Neural progenitor cell (in vitro differentiated cells): ENCODE measurements at regions not wholly inside any gene's neighbourhood (a gene's known extent, or its start where the extent isn't known, plus 50 kb on each side); places are given as distances from the start of the nearest gene placed in this dataset.

Experiments
- DNase-seq: peaks from one replicate; pipeline ENCODE4 v3.0.0-alpha.2; 2016; ENCODE audit warnings: low spot score
- H2AFZ ChIP-seq: fragments of 200-600 bp; sonication (generic); replicated peaks from 2 replicates; pipeline ENCODE4 v1.6.1; 2016; ENCODE audit warnings: antibody characterized with exemption
- H3F3A ChIP-seq: fragments of 200-600 bp; sonication (generic); 2 replicates; pipeline ENCODE4 v1.6.1; 2016; ENCODE audit warnings: antibody characterized with exemption, low read depth
- H3K27ac ChIP-seq: fragments of 200-600 bp; sonication (generic); 2 replicates; pipeline ENCODE4 v1.5.1; 2016; ENCODE audit warnings: mild to moderate bottlenecking
- H3K27me3 ChIP-seq: fragments of 200-600 bp; sonication (generic); 2 replicates; pipeline ENCODE4 v1.6.1; 2016; ENCODE audit warnings: mild to moderate bottlenecking, moderate library complexity
- H3K36me3 ChIP-seq: fragments of 200-600 bp; sonication (generic); 2 replicates; pipeline ENCODE4 v1.5.1; 2016
- H3K4me1 ChIP-seq: fragments of 200-600 bp; sonication (generic); 2 replicates; pipeline ENCODE4 v1.6.1; 2016; ENCODE audit warnings: mixed run types
- H3K4me2 ChIP-seq: fragments of 200-600 bp; sonication (generic); 2 replicates; pipeline ENCODE4 v1.6.1; 2016
- H3K4me3 ChIP-seq: fragments of 200-600 bp; sonication (generic); 2 replicates; pipeline ENCODE4 v1.5.1; 2016
- H3K79me2 ChIP-seq: fragments of 200-600 bp; sonication (generic); 2 replicates; pipeline ENCODE4 v1.6.1; 2016; ENCODE audit warnings: low read depth
- H3K9ac ChIP-seq: fragments of 200-600 bp; sonication (generic); 2 replicates; pipeline ENCODE4 v1.6.1; 2016
- H3K9me3 ChIP-seq: fragments of 200-600 bp; sonication (generic); 2 replicates; pipeline ENCODE4 v1.5.1; 2016; ENCODE audit warnings: low read depth
- H4K20me1 ChIP-seq: fragments of 200-600 bp; sonication (generic); 2 replicates; pipeline ENCODE4 v1.6.1; 2016; ENCODE audit warnings: low read depth
- H3K27ac Mint-ChIP-seq: 3 replicates; pipeline ENCODE4 v1.8.0; 2021; ENCODE audit warnings: mixed read lengths
- H3K27me3 Mint-ChIP-seq: 2 replicates; pipeline ENCODE4 v1.8.0; 2022; ENCODE audit warnings: low read depth, mild to moderate bottlenecking, inconsistent platforms, moderate library complexity, mixed read lengths; ENCODE audit not compliant: insufficient read depth
- H3K36me3 Mint-ChIP-seq: 3 replicates; pipeline ENCODE4 v1.8.0; 2021; ENCODE audit warnings: mixed read lengths
- H3K4me1 Mint-ChIP-seq: 3 replicates; pipeline ENCODE4 v1.8.0; 2021; ENCODE audit warnings: mixed read lengths
- H3K4me3 Mint-ChIP-seq: 3 replicates; pipeline ENCODE4 v1.8.0; 2021; ENCODE audit warnings: mild to moderate bottlenecking, moderate library complexity, mixed read lengths
- H3K9me3 Mint-ChIP-seq: 3 replicates; pipeline ENCODE4 v1.8.0; 2020; ENCODE audit warnings: mixed read lengths
- EZH2 ChIP-seq: fragments of 200-600 bp; sonication (generic); IDR thresholded peaks from 2 replicates; pipeline ENCODE4 v1.6.1; 2017; ENCODE audit warnings: antibody characterized with exemption, mild to moderate bottlenecking, moderate library complexity
- EZH2phosphoT487 ChIP-seq: fragments of 200-600 bp; sonication (generic); IDR thresholded peaks from 2 replicates; pipeline ENCODE4 v1.6.1; 2017; ENCODE audit warnings: antibody characterized with exemption
- TF ChIP-seq, protein P1 (sequence below): fragments of 200-600 bp; sonication (generic); IDR thresholded peaks from 2 replicates; pipeline ENCODE4 v1.5.1; 2017; ENCODE audit warnings: antibody characterized with exemption, mild to moderate bottlenecking

DNA sequence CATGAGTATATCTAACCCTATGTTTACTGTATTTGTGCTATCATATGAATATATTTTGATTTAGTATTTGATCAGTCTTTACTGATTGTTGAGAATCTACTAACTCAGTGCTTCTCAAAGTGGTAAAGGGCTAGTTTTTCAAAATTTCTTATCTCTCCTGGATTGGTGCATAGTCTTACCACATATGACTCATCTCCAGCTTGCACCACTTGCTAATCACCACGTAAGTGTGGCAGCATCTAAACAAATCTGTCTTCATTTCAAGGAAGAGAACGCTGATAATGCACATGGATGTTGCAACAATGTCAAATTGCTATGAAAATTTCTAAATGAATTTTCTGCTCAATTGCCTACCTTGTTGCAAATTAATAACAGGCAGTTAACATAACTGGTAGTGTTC lies 299.5 kb downstream of the PAX1 start:
- Histone ChIP-seq H3K27me3 (no peaks in the 10 kb centered on the region), H3F3A (no peaks in the 10 kb centered on the region), H2AFZ (no peak overlapping the region), H3K36me3 (no peaks in the 10 kb centered on the region), H3K4me2 (no peak overlapping the region), H3K4me3 (no peak overlapping the region), H4K20me1 (no peaks in the 10 kb centered on the region), H3K79me2 (no peaks in the 10 kb centered on the region), H3K4me1 (no peaks in the 10 kb centered on the region), H3K9me3 (no peaks in the 10 kb centered on the region), H3K27ac (no peak overlapping the region), H3K9ac (no peak overlapping the region)
- H3K27me3 Mint-ChIP-seq, result peaks cover 4% of the 10 kb centered on the region
- TF ChIP-seq, protein P1, sequence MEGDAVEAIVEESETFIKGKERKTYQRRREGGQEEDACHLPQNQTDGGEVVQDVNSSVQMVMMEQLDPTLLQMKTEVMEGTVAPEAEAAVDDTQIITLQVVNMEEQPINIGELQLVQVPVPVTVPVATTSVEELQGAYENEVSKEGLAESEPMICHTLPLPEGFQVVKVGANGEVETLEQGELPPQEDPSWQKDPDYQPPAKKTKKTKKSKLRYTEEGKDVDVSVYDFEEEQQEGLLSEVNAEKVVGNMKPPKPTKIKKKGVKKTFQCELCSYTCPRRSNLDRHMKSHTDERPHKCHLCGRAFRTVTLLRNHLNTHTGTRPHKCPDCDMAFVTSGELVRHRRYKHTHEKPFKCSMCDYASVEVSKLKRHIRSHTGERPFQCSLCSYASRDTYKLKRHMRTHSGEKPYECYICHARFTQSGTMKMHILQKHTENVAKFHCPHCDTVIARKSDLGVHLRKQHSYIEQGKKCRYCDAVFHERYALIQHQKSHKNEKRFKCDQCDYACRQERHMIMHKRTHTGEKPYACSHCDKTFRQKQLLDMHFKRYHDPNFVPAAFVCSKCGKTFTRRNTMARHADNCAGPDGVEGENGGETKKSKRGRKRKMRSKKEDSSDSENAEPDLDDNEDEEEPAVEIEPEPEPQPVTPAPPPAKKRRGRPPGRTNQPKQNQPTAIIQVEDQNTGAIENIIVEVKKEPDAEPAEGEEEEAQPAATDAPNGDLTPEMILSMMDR, result no peak
- no peak for TF ChIP-seq EZH2phosphoT487
- TF ChIP-seq EZH2, result no peak
- H3K36me3 Mint-ChIP-seq, result no peaks in the 10 kb centered on the region
- no peak overlapping the region for H3K4me3 Mint-ChIP-seq
- H3K27ac Mint-ChIP-seq, result no peak overlapping the region
- no peak for DNase-seq
- no peaks in the 10 kb centered on the region for H3K4me1 Mint-ChIP-seq
- H3K9me3 Mint-ChIP-seq, result peaks cover 5% of the 10 kb centered on the region

DNA sequence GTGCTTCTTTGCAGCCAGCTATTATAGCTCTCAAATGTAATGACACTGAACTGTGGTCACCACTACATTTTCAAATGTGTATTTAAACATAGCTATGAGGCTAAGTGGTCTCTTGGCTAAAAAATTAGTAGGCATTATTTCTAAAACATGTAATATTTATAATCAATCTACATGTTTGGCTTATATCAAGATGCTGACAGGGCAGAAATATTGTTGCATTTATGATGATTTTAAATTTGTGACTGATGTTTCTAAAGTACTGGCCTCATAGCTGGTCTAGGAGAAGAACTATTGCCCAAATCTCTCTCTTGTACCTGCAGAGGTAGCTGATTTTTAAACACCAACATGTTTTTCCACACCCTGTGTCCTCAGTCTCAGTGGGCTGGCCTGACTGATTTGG lies 298.2 kb downstream of the PAX1 start:
- H3K79me2 ChIP-seq, result no peaks in the 10 kb centered on the region
- H3K27ac ChIP-seq, result no peak overlapping the region
- TF ChIP-seq EZH2, result no peak
- TF ChIP-seq, protein P1, result no peak
- no peak for TF ChIP-seq EZH2phosphoT487
- H3K27ac Mint-ChIP-seq, result no peak overlapping the region
- H3K4me1 Mint-ChIP-seq, result no peaks in the 10 kb centered on the region
- H3K4me2 ChIP-seq, result no peak overlapping the region
- no peak overlapping the region for H3K4me3 Mint-ChIP-seq
- H3K9me3 ChIP-seq, result no peaks in the 10 kb centered on the region
- H3K4me1 ChIP-seq, result no peaks in the 10 kb centered on the region
- no peak overlapping the region for H2AFZ ChIP-seq
- H3K27me3 Mint-ChIP-seq, result peaks cover 4% of the 10 kb centered on the region
- H3F3A ChIP-seq, result no peaks in the 10 kb centered on the region
- H4K20me1 ChIP-seq, result no peaks in the 10 kb centered on the region
- DNase-seq, result no peak
- H3K4me3 ChIP-seq, result no peak overlapping the region
- H3K36me3 ChIP-seq, result no peaks in the 10 kb centered on the region
- H3K27me3 ChIP-seq, result no peaks in the 10 kb centered on the region
- no peaks in the 10 kb centered on the region for H3K36me3 Mint-ChIP-seq
- peaks cover 2% of the 10 kb centered on the region for H3K9me3 Mint-ChIP-seq
- no peak overlapping the region for H3K9ac ChIP-seq

DNA sequence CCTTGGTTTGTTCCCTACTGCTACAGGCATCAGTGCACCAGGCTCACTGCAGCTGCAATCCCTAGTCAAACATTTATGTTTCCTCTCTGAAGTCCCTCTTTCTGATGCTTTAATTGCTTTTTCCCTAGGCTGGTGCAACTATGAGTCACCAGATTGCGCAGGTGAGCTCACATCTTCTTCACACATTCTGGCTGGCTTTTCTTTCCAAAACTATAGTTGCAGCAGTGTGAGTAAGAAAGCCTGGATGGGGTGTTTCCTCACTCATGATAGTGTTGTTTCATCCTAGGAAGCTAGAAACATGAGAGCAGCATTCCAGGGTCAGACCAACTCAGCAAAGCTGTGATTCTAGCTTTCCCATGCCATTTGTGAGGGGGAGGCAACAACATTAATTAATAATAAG lies 296.4 kb downstream of the PAX1 start:
- no peak overlapping the region for H3K27ac Mint-ChIP-seq
- Histone ChIP-seq H3K4me2 (no peak overlapping the region), H3K4me1 (no peaks in the 10 kb centered on the region), H3K27me3 (no peaks in the 10 kb centered on the region), H3K36me3 (no peaks in the 10 kb centered on the region), H3K9me3 (no peaks in the 10 kb centered on the region), H3K9ac (no peak overlapping the region), H3F3A (no peaks in the 10 kb centered on the region), H3K27ac (no peak overlapping the region), H3K79me2 (no peaks in the 10 kb centered on the region), H4K20me1 (no peaks in the 10 kb centered on the region), H3K4me3 (no peak overlapping the region), H2AFZ (no peak overlapping the region)
- H3K4me1 Mint-ChIP-seq, result no peaks in the 10 kb centered on the region
- no peak for DNase-seq
- H3K27me3 Mint-ChIP-seq, result peaks cover 3% of the 10 kb centered on the region
- H3K4me3 Mint-ChIP-seq, result no peak overlapping the region
- no peaks in the 10 kb centered on the region for H3K36me3 Mint-ChIP-seq
- no peak for TF ChIP-seq EZH2
- TF ChIP-seq, protein P1, result no peak
- no peak for TF ChIP-seq EZH2phosphoT487
- H3K9me3 Mint-ChIP-seq, result no peaks in the 10 kb centered on the region

DNA sequence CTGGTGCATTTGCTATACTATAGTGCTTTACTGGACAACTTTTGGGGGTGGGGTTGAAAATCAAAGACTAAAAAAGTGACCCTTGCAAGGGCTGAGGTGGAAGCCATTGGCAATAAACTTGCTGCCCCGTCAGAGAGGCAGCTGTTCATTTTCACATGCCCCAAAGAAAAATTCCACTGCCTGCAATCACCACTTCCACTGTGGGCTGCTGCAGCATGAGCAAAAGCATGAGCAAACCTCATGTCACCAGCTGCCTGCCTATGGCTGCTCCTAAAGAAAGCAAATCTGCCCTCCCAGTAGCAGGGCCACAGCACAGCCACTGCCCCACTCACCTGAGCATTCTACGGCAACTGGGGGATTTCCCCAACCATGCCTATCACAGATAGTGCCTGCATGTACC lies 290.0 kb downstream of the PAX1 start:
- no peak overlapping the region for H3K27ac ChIP-seq
- H2AFZ ChIP-seq, result no peak overlapping the region
- H4K20me1 ChIP-seq, result no peaks in the 10 kb centered on the region
- TF ChIP-seq EZH2phosphoT487 (no peak), EZH2 (no peak)
- TF ChIP-seq, protein P1, result no peak
- H3K4me3 ChIP-seq, result no peak overlapping the region
- no peak for DNase-seq
- H3K4me3 Mint-ChIP-seq, result no peak overlapping the region
- H3K9me3 ChIP-seq, result no peaks in the 10 kb centered on the region
- no peaks in the 10 kb centered on the region for H3K27me3 Mint-ChIP-seq
- H3K4me1 ChIP-seq, result no peaks in the 10 kb centered on the region
- H3K27ac Mint-ChIP-seq, result no peak overlapping the region
- H3K79me2 ChIP-seq, result no peaks in the 10 kb centered on the region
- H3K9me3 Mint-ChIP-seq, result no peaks in the 10 kb centered on the region
- H3K27me3 ChIP-seq, result no peaks in the 10 kb centered on the region
- H3K36me3 Mint-ChIP-seq, result no peaks in the 10 kb centered on the region
- no peaks in the 10 kb centered on the region for H3K36me3 ChIP-seq
- no peaks in the 10 kb centered on the region for H3F3A ChIP-seq
- H3K4me1 Mint-ChIP-seq, result no peaks in the 10 kb centered on the region
- H3K4me2 ChIP-seq, result no peak overlapping the region
- no peak overlapping the region for H3K9ac ChIP-seq
